ENCODE measurements at regions not wholly inside any gene's neighbourhood (a gene's known extent, or its start where the extent isn't known, plus 50 kb on each side); places are given as distances from the start of the nearest gene placed in this dataset.

DNA sequence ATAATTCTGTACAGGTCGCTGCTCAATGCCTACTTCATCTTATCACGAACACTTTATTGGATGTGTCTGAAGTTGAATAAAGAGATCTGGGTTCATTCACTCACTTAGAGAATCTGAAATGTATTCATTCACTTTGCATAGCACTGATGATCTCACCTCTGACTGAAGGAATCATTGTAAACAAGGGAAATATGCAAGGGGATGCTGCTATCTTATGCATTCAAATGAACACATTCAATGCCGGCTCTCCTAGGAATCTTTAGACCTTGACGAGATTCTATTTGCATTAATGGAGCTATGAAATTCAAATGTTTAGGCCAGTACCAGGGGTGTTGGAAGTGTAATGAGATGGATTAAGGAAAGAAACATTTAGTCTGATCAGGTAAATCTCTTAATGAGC lies 200.6 kb upstream of the COBL start:
- TF ChIP-seq, protein P1, sequence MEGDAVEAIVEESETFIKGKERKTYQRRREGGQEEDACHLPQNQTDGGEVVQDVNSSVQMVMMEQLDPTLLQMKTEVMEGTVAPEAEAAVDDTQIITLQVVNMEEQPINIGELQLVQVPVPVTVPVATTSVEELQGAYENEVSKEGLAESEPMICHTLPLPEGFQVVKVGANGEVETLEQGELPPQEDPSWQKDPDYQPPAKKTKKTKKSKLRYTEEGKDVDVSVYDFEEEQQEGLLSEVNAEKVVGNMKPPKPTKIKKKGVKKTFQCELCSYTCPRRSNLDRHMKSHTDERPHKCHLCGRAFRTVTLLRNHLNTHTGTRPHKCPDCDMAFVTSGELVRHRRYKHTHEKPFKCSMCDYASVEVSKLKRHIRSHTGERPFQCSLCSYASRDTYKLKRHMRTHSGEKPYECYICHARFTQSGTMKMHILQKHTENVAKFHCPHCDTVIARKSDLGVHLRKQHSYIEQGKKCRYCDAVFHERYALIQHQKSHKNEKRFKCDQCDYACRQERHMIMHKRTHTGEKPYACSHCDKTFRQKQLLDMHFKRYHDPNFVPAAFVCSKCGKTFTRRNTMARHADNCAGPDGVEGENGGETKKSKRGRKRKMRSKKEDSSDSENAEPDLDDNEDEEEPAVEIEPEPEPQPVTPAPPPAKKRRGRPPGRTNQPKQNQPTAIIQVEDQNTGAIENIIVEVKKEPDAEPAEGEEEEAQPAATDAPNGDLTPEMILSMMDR (IDR thresholded peaks at IDR 0.05; ENCODE audit: low read depth, low read length) = no peak
- DNase-seq (ENCODE audit: low read depth, low spot score) = no peak
- in situ Hi-C loops (cut with HindIII; ENCODE audit: low sequenced_read_pairs) = no loop called here
- H3K4me3 ChIP-seq (ENCODE audit: low read depth, low read length) = no peak overlapping the region

DNA sequence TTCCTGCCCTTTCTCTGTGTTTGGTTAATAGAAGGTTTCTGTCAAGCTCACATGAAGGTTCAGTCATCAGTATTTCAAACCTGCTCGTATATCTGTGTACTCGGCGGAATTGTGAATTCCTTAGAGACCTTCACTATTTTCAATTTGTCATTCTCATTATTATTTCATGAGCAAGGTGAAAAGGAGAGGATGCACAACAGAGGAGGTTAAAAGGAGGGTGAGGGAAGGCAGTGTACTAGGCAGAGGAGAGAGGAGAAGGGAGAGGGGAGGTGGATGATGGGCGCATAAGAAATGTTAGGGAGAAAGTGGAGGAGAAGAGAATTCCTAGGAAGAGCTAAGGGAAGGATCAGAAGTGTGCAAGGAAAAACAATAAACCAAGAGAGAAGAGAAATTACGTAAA lies 185.0 kb upstream of the COBL start:
- no peak overlapping the region for H3K4me3 ChIP-seq (ENCODE audit: low read depth, low read length)
- in situ Hi-C loops (cut with HindIII; ENCODE audit: low sequenced_read_pairs) = no loop called here
- TF ChIP-seq, protein P1 (IDR thresholded peaks at IDR 0.05; ENCODE audit: low read depth, low read length) = no peak

DNA sequence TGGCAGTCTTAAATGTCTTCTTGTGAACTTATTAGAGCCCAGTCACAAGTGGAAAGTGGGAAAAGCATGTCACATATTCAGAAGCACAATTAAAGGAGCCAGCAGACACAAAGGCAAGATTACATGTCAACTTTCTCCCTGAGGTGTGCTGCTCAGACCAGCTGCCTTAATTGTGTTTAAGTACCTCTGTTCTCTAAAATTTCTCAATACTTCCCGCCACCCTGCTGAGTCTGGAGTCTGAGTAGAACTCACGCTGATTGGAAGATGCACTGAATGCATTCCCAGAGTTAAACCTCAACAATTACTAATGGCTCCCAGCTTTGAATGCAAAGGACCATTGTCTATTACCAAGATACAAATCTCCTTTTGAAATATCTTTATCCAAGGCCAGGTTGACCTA lies 166.4 kb upstream of the COBL start:
- TF ChIP-seq, protein P1 (IDR thresholded peaks at IDR 0.05; ENCODE audit: low read depth, low read length) = no peak
- in situ Hi-C loops (cut with HindIII; ENCODE audit: low sequenced_read_pairs) = no loop called here
- no peak overlapping the region for H3K4me3 ChIP-seq (ENCODE audit: low read depth, low read length)
- no peak for DNase-seq (ENCODE audit: low read depth, low spot score)

More for the DNA sequence above, 185.0 kb upstream of the COBL start:
- no peak for DNase-seq (ENCODE audit: low read depth, low spot score)

DNA sequence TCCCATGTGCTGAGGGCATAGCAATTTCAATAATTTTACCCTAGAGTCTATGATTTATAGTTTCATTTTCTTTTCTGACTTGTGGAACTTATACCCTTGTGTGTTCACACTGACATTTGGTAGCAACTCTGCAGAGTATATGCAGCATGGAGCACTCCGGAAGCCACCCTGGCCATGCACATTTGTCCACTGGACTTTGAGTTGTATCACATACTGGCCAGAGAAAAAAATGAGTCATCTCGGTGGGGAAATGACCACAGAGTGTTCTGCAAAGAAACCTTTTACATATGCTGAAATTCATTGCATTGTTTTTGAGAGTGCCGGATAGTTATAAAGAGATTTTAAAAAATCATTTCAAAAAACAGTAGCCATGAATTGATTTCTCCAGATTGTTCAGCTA lies 164.8 kb upstream of the COBL start:
- in situ Hi-C loops (cut with HindIII; ENCODE audit: low sequenced_read_pairs) = no loop called here
- H3K4me3 ChIP-seq (ENCODE audit: low read depth, low read length) = no peak overlapping the region
- TF ChIP-seq, protein P1 (IDR thresholded peaks at IDR 0.05; ENCODE audit: low read depth, low read length) = no peak
- no peak for DNase-seq (ENCODE audit: low read depth, low spot score)

- TF ChIP-seq, protein P1 (IDR thresholded peaks at IDR 0.05; ENCODE audit: low read depth, low read length) = no peak
- DNase-seq (ENCODE audit: low read depth, low spot score) = no peak
- in situ Hi-C loops (cut with HindIII; ENCODE audit: low sequenced_read_pairs) = no loop called here
- H3K4me3 ChIP-seq (ENCODE audit: low read depth, low read length) = no peak overlapping the region
These were observed 161.2 kb upstream of the COBL start for GRCh38 chr7:51477819-51478218.

DNA sequence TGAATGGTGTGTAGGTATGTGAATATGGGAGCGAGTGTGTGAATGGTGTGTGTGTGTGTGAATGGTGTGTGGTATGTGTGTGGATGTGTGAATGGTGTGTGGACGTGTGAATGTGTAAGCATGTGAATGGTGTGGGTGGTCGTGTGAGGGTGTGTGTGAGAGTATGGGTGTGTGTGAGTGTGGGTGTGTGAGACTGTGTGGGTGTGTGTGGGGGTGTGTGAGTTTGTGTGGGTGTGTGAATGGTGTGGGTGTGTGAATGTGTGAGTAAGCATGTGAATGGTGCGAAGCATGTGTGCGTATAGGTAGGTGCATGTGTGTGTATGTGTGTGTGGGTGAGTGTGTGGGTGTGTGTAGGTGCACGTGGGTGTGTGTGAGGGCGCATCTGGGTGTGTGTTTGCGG lies 160.7 kb upstream of the COBL start:
- in situ Hi-C loops (cut with HindIII; ENCODE audit: low sequenced_read_pairs) = no loop called here
- H3K4me3 ChIP-seq (ENCODE audit: low read depth, low read length) = no peak overlapping the region
- no peak for DNase-seq (ENCODE audit: low read depth, low spot score)
- TF ChIP-seq, protein P1 (IDR thresholded peaks at IDR 0.05; ENCODE audit: low read depth, low read length) = no peak

DNA sequence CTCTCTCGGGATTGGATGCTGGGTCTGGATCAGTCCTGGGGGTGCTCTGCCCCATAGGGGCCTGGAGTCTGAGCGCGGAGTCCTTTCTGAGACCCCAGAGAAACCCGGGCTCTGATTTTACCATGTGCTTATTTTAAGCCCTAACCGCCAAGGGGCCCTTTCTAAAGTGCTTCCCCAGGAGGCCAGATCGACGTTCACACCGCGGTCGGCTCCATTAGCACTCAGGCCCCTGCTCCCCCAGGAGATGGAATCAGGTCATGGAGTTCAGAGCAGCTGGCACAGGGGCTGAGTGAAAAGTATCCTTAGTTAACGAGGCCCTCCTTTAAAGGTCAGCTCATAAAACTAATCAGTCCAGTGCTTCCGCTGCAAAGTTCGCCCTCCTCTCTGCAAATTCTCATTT lies 159.4 kb upstream of the COBL start:
- no peak overlapping the region for H3K4me3 ChIP-seq (ENCODE audit: low read depth, low read length)
- no peak for DNase-seq (ENCODE audit: low read depth, low spot score)
- in situ Hi-C loops (cut with HindIII; ENCODE audit: low sequenced_read_pairs) = no loop called here
- TF ChIP-seq, protein P1 (IDR thresholded peaks at IDR 0.05; ENCODE audit: low read depth, low read length) = no peak
